Spinal cord (tissue), 9 donors: ENCODE measurements at regions not wholly inside any gene's neighbourhood (a gene's known extent, or its start where the extent isn't known, plus 50 kb on each side); places are given as distances from the start of the nearest gene placed in this dataset.

Experiments
- DNase-seq, 6 donors: peaks; one replicate each; pipeline versions ENCODE4 v3.0.0 to v3.0.0-alpha.2; 2013 to 2015; ENCODE audit warnings: low spot score in 6 of 6, low read depth in 4 of 6
- H3K27ac ChIP-seq: one replicate; pipeline ENCODE4 v1.5.1; 2013; ENCODE audit warnings: low read depth, low read length, control low read depth
- H3K27me3 ChIP-seq: one replicate; pipeline ENCODE4 v1.6.1; 2013; ENCODE audit warnings: low read length; ENCODE audit not compliant: control insufficient read depth, insufficient read depth
- H3K36me3 ChIP-seq: one replicate; pipeline ENCODE4 v1.6.1; 2013; ENCODE audit warnings: low read length; ENCODE audit not compliant: control insufficient read depth, insufficient read depth
- H3K4me1 ChIP-seq: one replicate; pipeline ENCODE4 v1.6.1; 2013; ENCODE audit warnings: low read length; ENCODE audit not compliant: control insufficient read depth, insufficient read depth
- H3K4me3 ChIP-seq: one replicate; pipeline ENCODE4 v1.5.1; 2013; ENCODE audit warnings: low read depth, low read length, control low read depth
- H3K9me3 ChIP-seq: one replicate; pipeline ENCODE4 v1.6.1; 2013; ENCODE audit warnings: low read length; ENCODE audit not compliant: control insufficient read depth, insufficient read depth
- WGBS: methylation state at CpG from one replicate; pipeline ENCODE4 v1.1.5; 2013; ENCODE audit warnings: missing lambda C conversion rate; ENCODE audit not compliant: insufficient coverage; 5-methylcytosine and 5-hydroxymethylcytosine counted together
- donor health status: healthy.

GRCh38 chr10:26637521-26638275, 59.8 kb upstream of the PDSS1 start:
- Histone ChIP-seq H3K27ac (no peak overlapping the region), H3K4me1 (no peaks in the 10 kb centered on the region), H3K27me3 (no peaks in the 10 kb centered on the region), H3K9me3 (peaks cover 3% of the 10 kb centered on the region), H3K4me3 (no peak overlapping the region), H3K36me3 (no peaks in the 10 kb centered on the region)
- DNase-seq: no peak
- WGBS: 89% methylated on average over 16 of the region's 19 CpGs

GRCh38 chr10:26640391-26640790, 57.1 kb upstream of the PDSS1 start:
- H3K36me3 ChIP-seq: no peaks in the 10 kb centered on the region
- H3K4me3 ChIP-seq: no peak overlapping the region
- H3K27me3 ChIP-seq: no peaks in the 10 kb centered on the region
- 94% methylated on average over 10 of the region's 10 CpGs for WGBS
- no peak overlapping the region for H3K27ac ChIP-seq
- no peak for DNase-seq
- H3K4me1 ChIP-seq: no peaks in the 10 kb centered on the region
- peaks cover 3% of the 10 kb centered on the region for H3K9me3 ChIP-seq

- no peak for DNase-seq
- H3K27me3 ChIP-seq: no peaks in the 10 kb centered on the region
- no peaks in the 10 kb centered on the region for H3K4me1 ChIP-seq
- no peaks in the 10 kb centered on the region for H3K36me3 ChIP-seq
- no peak overlapping the region for H3K27ac ChIP-seq
- peaks cover 3% of the 10 kb centered on the region for H3K9me3 ChIP-seq
- H3K4me3 ChIP-seq: no peak overlapping the region
- 90% methylated on average over 32 of the region's 32 CpGs for WGBS
Measured at GRCh38 chr10:26642896-26643653, 54.4 kb upstream of the PDSS1 start.

- WGBS: 93% methylated on average over 12 of the region's 12 CpGs
- DNase-seq: no peak
- Histone ChIP-seq H3K27ac (no peak overlapping the region), H3K9me3 (no peaks in the 10 kb centered on the region), H3K27me3 (no peaks in the 10 kb centered on the region), H3K4me3 (no peak overlapping the region), H3K36me3 (no peaks in the 10 kb centered on the region), H3K4me1 (no peaks in the 10 kb centered on the region)
Measured at GRCh38 chr10:26647602-26648244, 49.8 kb upstream of the PDSS1 start.
